ENCODE measurements at regions not wholly inside any gene's neighbourhood (a gene's known extent, or its start where the extent isn't known, plus 50 kb on each side); places are given as distances from the start of the nearest gene placed in this dataset.

DNA sequence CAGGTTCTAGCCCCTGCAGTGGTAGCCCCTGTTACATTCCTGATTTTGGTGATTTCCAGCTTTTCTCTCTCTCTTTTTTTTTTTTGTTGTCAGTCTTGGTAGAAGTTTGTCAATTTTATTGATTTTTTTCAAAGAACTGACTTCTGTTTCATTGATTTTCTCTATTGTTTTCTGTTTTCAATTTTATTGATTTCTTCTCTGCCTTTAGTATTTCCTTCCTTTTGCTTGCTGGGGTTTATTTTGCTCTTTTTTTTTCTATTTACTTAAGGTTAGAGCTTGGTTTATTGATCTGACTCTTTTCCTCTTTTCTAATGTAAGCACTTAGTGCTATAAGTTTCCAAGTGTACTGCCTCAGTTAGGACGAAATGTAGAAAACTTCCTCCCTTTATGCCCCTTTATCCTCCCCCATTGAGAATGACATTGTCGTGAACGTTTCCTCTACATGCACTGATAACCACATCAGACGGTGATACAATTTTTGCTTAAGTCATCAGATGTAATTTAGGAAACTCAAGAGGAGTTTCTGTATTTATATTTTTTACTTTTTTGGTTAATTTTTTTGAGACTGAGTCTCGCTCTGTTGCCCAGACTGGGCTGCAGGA is 81.1 kb upstream of the HS6ST1 start:
- no peak overlapping the region for H3K4me3 ChIP-seq (ENCODE audit: low read length)
- TF ChIP-seq EZH2phosphoT487 (IDR thresholded peaks at IDR 0.05; ENCODE audit: low read length) (no peak), EZH2 (optimal IDR thresholded peaks at IDR 0.05; ENCODE audit: low read depth, low read length) (no peak)
- TF ChIP-seq, protein P1, sequence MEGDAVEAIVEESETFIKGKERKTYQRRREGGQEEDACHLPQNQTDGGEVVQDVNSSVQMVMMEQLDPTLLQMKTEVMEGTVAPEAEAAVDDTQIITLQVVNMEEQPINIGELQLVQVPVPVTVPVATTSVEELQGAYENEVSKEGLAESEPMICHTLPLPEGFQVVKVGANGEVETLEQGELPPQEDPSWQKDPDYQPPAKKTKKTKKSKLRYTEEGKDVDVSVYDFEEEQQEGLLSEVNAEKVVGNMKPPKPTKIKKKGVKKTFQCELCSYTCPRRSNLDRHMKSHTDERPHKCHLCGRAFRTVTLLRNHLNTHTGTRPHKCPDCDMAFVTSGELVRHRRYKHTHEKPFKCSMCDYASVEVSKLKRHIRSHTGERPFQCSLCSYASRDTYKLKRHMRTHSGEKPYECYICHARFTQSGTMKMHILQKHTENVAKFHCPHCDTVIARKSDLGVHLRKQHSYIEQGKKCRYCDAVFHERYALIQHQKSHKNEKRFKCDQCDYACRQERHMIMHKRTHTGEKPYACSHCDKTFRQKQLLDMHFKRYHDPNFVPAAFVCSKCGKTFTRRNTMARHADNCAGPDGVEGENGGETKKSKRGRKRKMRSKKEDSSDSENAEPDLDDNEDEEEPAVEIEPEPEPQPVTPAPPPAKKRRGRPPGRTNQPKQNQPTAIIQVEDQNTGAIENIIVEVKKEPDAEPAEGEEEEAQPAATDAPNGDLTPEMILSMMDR (IDR thresholded peaks at IDR 0.05; ENCODE audit: low read length): no peak
- no peak overlapping the region for H3K27ac ChIP-seq (ENCODE audit: low read length)
- H3K79me2 ChIP-seq (ENCODE audit: low read length): no peaks in the 10 kb centered on the region
- no peaks in the 10 kb centered on the region for H3K4me1 ChIP-seq (ENCODE audit: low read length)
- no peaks in the 10 kb centered on the region for H3F3A ChIP-seq (ENCODE audit: insufficient read depth, low read length)
- no peaks in the 10 kb centered on the region for H3K9me2 ChIP-seq (replicated peaks; ENCODE audit: insufficient read depth, low read length)
- H3K9ac ChIP-seq (ENCODE audit: low read length): no peak overlapping the region
- DNase-seq: no peak
- H4K20me1 ChIP-seq (ENCODE audit: insufficient read depth, low read length): no peaks in the 10 kb centered on the region
- no peaks in the 10 kb centered on the region for H3K9me3 ChIP-seq (replicated peaks; ENCODE audit: insufficient read depth, low read length)
- no peaks in the 10 kb centered on the region for H3K27me3 ChIP-seq (replicated peaks; ENCODE audit: insufficient read depth, low read length)
- H3K4me2 ChIP-seq (ENCODE audit: low read depth, low read length): no peak overlapping the region
- no peaks in the 10 kb centered on the region for H3K36me3 ChIP-seq (replicated peaks; ENCODE audit: insufficient read depth, low read length)
- H2AFZ ChIP-seq (ENCODE audit: low read length): no peak overlapping the region

- H2AFZ ChIP-seq (ENCODE audit: low read length): no peak overlapping the region
- no peaks in the 10 kb centered on the region for H3K9me2 ChIP-seq (replicated peaks; ENCODE audit: insufficient read depth, low read length)
- no peaks in the 10 kb centered on the region for H4K20me1 ChIP-seq (ENCODE audit: insufficient read depth, low read length)
- H3K27ac ChIP-seq (ENCODE audit: low read length): no peak overlapping the region
- no peaks in the 10 kb centered on the region for H3K27me3 ChIP-seq (replicated peaks; ENCODE audit: insufficient read depth, low read length)
- H3K4me1 ChIP-seq (ENCODE audit: low read length): no peaks in the 10 kb centered on the region
- no peak for DNase-seq
- no peaks in the 10 kb centered on the region for H3K9me3 ChIP-seq (replicated peaks; ENCODE audit: insufficient read depth, low read length)
- H3K9ac ChIP-seq (ENCODE audit: low read length): no peak overlapping the region
- TF ChIP-seq, protein P1 (IDR thresholded peaks at IDR 0.05; ENCODE audit: low read length): no peak
- no peak for TF ChIP-seq EZH2phosphoT487 (IDR thresholded peaks at IDR 0.05; ENCODE audit: low read length)
- TF ChIP-seq EZH2 (optimal IDR thresholded peaks at IDR 0.05; ENCODE audit: low read depth, low read length): no peak
- H3K36me3 ChIP-seq (replicated peaks; ENCODE audit: insufficient read depth, low read length): no peaks in the 10 kb centered on the region
- no peaks in the 10 kb centered on the region for H3K79me2 ChIP-seq (ENCODE audit: low read length)
- H3K4me2 ChIP-seq (ENCODE audit: low read depth, low read length): no peak overlapping the region
- no peaks in the 10 kb centered on the region for H3F3A ChIP-seq (ENCODE audit: insufficient read depth, low read length)
- no peak overlapping the region for H3K4me3 ChIP-seq (ENCODE audit: low read length)
These were observed 83.0 kb upstream of the HS6ST1 start for GRCh38 chr2:128401680-128402079.

DNA sequence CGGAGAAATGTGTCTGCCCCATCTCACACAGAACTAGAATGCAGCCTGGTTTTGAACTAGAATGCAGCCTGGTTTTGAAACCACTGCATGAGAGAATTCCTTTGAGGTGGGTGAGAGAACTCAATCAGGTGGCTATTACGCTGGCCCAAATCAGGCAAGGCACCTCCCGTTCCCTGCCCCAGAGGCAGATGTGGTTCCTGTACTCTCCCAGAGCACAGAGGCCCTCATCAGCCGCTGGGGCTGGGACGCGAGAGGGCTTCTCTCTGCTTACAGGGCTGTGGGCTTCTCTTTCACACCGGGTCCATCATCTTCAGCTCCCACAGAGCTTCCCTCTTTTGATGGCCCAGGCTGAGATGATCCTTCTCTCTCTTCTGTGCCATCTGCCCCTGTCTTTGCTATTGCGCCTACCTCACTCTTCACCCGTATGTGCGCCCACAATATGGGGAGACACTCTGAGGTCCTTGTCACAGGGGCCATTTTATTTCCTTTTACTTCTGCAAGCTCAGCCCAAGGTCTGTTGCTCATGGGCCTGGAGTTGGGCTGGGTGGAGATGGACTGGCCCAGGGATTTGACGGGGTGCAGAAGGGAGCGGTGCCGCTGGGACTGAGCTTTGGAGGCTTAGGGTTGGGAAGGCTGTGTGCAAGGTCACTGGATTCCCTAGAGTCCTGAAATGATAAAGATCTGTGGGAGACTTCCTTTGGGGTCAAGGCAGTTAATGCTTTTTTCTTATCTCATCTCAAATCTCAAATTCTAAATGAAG is 84.4 kb upstream of the HS6ST1 start:
- H3F3A ChIP-seq (ENCODE audit: insufficient read depth, low read length): no peaks in the 10 kb centered on the region
- TF ChIP-seq EZH2phosphoT487 (IDR thresholded peaks at IDR 0.05; ENCODE audit: low read length): no peak
- H3K9me2 ChIP-seq (replicated peaks; ENCODE audit: insufficient read depth, low read length): no peaks in the 10 kb centered on the region
- H3K4me3 ChIP-seq (ENCODE audit: low read length): no peak overlapping the region
- no peak overlapping the region for H3K9ac ChIP-seq (ENCODE audit: low read length)
- no peaks in the 10 kb centered on the region for H4K20me1 ChIP-seq (ENCODE audit: insufficient read depth, low read length)
- no peaks in the 10 kb centered on the region for H3K79me2 ChIP-seq (ENCODE audit: low read length)
- no peak for DNase-seq
- no peaks in the 10 kb centered on the region for H3K27me3 ChIP-seq (replicated peaks; ENCODE audit: insufficient read depth, low read length)
- no peaks in the 10 kb centered on the region for H3K9me3 ChIP-seq (replicated peaks; ENCODE audit: insufficient read depth, low read length)
- H3K4me2 ChIP-seq (ENCODE audit: low read depth, low read length): no peak overlapping the region
- H3K36me3 ChIP-seq (replicated peaks; ENCODE audit: insufficient read depth, low read length): no peaks in the 10 kb centered on the region
- H2AFZ ChIP-seq (ENCODE audit: low read length): no peak overlapping the region
- no peaks in the 10 kb centered on the region for H3K4me1 ChIP-seq (ENCODE audit: low read length)
- no peak overlapping the region for H3K27ac ChIP-seq (ENCODE audit: low read length)
